Kidney (tissue), 13 donors: ENCODE measurements at regions not wholly inside any gene's neighbourhood (a gene's known extent, or its start where the extent isn't known, plus 50 kb on each side); places are given as distances from the start of the nearest gene placed in this dataset.

Experiments
- DNase-seq, 5 donors: peaks; one replicate each; pipeline ENCODE4 v3.0.0-alpha.2; 2013 to 2020
- FAIRE-seq: peaks from 2 replicates; lab custom pipeline; 2012; peaks lifted over from hg19 to GRCh38; lab: Jason Lieb, UNC
- H3K27ac ChIP-seq, 2 donors: one replicate each; pipeline ENCODE4 v1.7.0; 2013; ENCODE audit warnings: low read depth in 2 of 2, low read length in 2 of 2, inconsistent platforms in 1 of 2
- H3K27me3 ChIP-seq: one replicate; pipeline ENCODE4 v1.7.1; 2013; ENCODE audit warnings: low read length, inconsistent platforms; ENCODE audit not compliant: control insufficient read depth, insufficient read depth
- H3K36me3 ChIP-seq, 3 donors: one replicate each; pipeline versions ENCODE4 v1.7.0 to v1.7.1; 2013; ENCODE audit warnings: low read length in 3 of 3, control low read depth in 1 of 3, inconsistent platforms in 1 of 3; ENCODE audit not compliant: insufficient read depth in 3 of 3, control insufficient read depth in 2 of 3
- H3K4me1 ChIP-seq, 3 donors: one replicate each; pipeline versions ENCODE4 v1.7.0 to v1.7.1; 2013; ENCODE audit warnings: low read length in 3 of 3, inconsistent platforms in 1 of 3, low read depth in 1 of 3; ENCODE audit not compliant: control insufficient read depth in 2 of 3, insufficient read depth in 2 of 3
- H3K4me3 ChIP-seq, 3 donors: one replicate each; pipeline versions ENCODE4 v1.7.0 to v1.8.1; 2013; ENCODE audit warnings: low read length in 3 of 3, control low read depth in 1 of 3, inconsistent platforms in 1 of 3
- H3K9ac ChIP-seq, 3 donors: one replicate each; pipeline versions ENCODE4 v1.7.0 to v1.7.1; 2013; ENCODE audit warnings: low read length in 3 of 3, control low read depth in 1 of 3, inconsistent platforms in 1 of 3
- H3K9me3 ChIP-seq, 3 donors: one replicate each; pipeline versions ENCODE4 v1.7.0 to v1.7.1; 2013; ENCODE audit warnings: low read length in 3 of 3, control low read depth in 1 of 3, inconsistent platforms in 1 of 3; ENCODE audit not compliant: control insufficient read depth in 2 of 3, insufficient read depth in 1 of 3
- CTCF ChIP-seq: IDR thresholded peaks from 3 replicates; pipeline ENCODE4 v1.5.1; 2012; ENCODE audit warnings: mild to moderate bottlenecking, moderate library complexity, borderline replicate concordance; ENCODE audit not compliant: insufficient read depth; ENCODE audit errors: extremely low read depth
- intact Hi-C: fragments of 100-400 bp; cut with DNase I; formaldehyde crosslinking; loops from one replicate; pipeline ENCODE4 v1.11.1; 2022
- donor health status: control.
- donor health status: control.
- donor health status: control.
- donor health status: control.
- donor health status: control.
- donor health status: DM: yes; HTN: yes; CAD: no.
- donor health status: Normal renal cell carcinoma (clear cell type).

GRCh38 chr7:136140469-136140868 lies 163.3 kb upstream of the MTPN start:
- Histone ChIP-seq H3K9me3 (no peaks in the 10 kb centered on the region), H3K9ac (no peak overlapping the region), H3K4me1 (no peaks in the 10 kb centered on the region), H3K27me3 (no peaks in the 10 kb centered on the region), H3K36me3 (no peaks in the 10 kb centered on the region), H3K27ac (no peak overlapping the region), H3K4me3 (no peak overlapping the region)
- FAIRE-seq (no peak), DNase-seq (no peak)
- intact Hi-C loops, result no loop called here
- no peak for TF ChIP-seq CTCF

GRCh38 chr7:136139417-136139816 lies 162.3 kb upstream of the MTPN start:
- H3K27me3 ChIP-seq, result no peaks in the 10 kb centered on the region
- H3K36me3 ChIP-seq, result no peaks in the 10 kb centered on the region
- H3K4me3 ChIP-seq, result no peak overlapping the region
- no peak for FAIRE-seq
- H3K4me1 ChIP-seq, result no peaks in the 10 kb centered on the region
- H3K9ac ChIP-seq, result no peak overlapping the region
- TF ChIP-seq CTCF, result no peak
- intact Hi-C loops, result no loop called here
- peak in 1 of 5 donors; percentile 26 for DNase-seq
- no peaks in the 10 kb centered on the region for H3K9me3 ChIP-seq
- H3K27ac ChIP-seq, result no peak overlapping the region

GRCh38 chr7:136138991-136139390 lies 161.8 kb upstream of the MTPN start:
- intact Hi-C loops, result no loop called here

More at GRCh38 chr7:136138991-136139390, 161.8 kb upstream of the MTPN start:
- Histone ChIP-seq H3K27me3 (no peaks in the 10 kb centered on the region), H3K9me3 (no peaks in the 10 kb centered on the region), H3K36me3 (no peaks in the 10 kb centered on the region), H3K27ac (no peak overlapping the region), H3K4me3 (no peak overlapping the region), H3K9ac (no peak overlapping the region), H3K4me1 (no peaks in the 10 kb centered on the region)
- FAIRE-seq (no peak), DNase-seq (peak in 1 of 5 donors; percentile 25)
- TF ChIP-seq CTCF, result no peak
